BJ (cell line): ENCODE measurements at regions not wholly inside any gene's neighbourhood (a gene's known extent, or its start where the extent isn't known, plus 50 kb on each side); places are given as distances from the start of the nearest gene placed in this dataset.

ENCODE experiments used
- CTCF ChIA-PET: fragments of 350-600 bp; formaldehyde crosslinking; extraction: SDS; loops from one replicate; lab custom pipeline; 2021; ENCODE audit warnings: antibody characterized with exemption, inconsistent platforms; lab: Yijun Ruan, JAX
- POLR2A ChIA-PET: fragments of 300-600 bp; sonication (Branson Sonifier 250); formaldehyde crosslinking; extraction: SDS; loops from one replicate; lab custom pipeline; 2021; ENCODE audit warnings: antibody characterized with exemption; lab: Charles Lee
- DNase-seq: peaks from one replicate; pipeline ENCODE4 v3.0.0-alpha.2; 2011; ENCODE audit warnings: low read depth
- H3K27me3 ChIP-seq: 2 replicates; pipeline ENCODE4 v1.6.0; 2011; ENCODE audit warnings: low read length; ENCODE audit not compliant: control insufficient read depth, insufficient read depth
- H3K36me3 ChIP-seq: 2 replicates; pipeline ENCODE4 v1.5.1; 2011; ENCODE audit warnings: low read length; ENCODE audit not compliant: control insufficient read depth, insufficient read depth
- H3K4me3 ChIP-seq: 2 replicates; pipeline ENCODE4 v1.5.1; 2011; ENCODE audit warnings: low read depth, mild to moderate bottlenecking, control low read depth, low read length
- CTCF ChIP-seq: IDR thresholded peaks from 2 replicates; pipeline ENCODE4 v1.5.1; 2011; ENCODE audit warnings: low read depth, mild to moderate bottlenecking, control low read depth, inconsistent platforms, low read length, moderate library complexity; ENCODE audit not compliant: insufficient read depth

- DNase-seq: no peak
- no peak overlapping the region for H3K4me3 ChIP-seq
- H3K36me3 ChIP-seq: no peaks in the 10 kb centered on the region
- CTCF ChIA-PET: interaction anchor here (1.2 kb wide), 1 partner anchor 33 kb away, joined by 3 read pairs; no protein-coding TSS in a partner anchor
- TF ChIP-seq CTCF: no peak
- POLR2A ChIA-PET: no interaction called here
- no peaks in the 10 kb centered on the region; the same call in 1 of the 2 replicates for H3K27me3 ChIP-seq
Observed at GRCh38 chr1:108082738-108083562, 117.2 kb downstream of the SLC25A24 start.

GRCh38 chr1:108082001-108082400 lies 117.0 kb upstream of the VAV3 start:
- Histone ChIP-seq H3K27me3 (no peaks in the 10 kb centered on the region), H3K4me3 (no peak overlapping the region), H3K36me3 (no peaks in the 10 kb centered on the region)
- POLR2A ChIA-PET: no interaction called here
- TF ChIP-seq CTCF: no peak
- CTCF ChIA-PET: interaction anchor here (1.2 kb wide), 1 partner anchor 32 kb away, joined by 3 read pairs; no protein-coding TSS in a partner anchor
- DNase-seq: no peak

GRCh38 chr1:108080448-108080847 lies 115.5 kb upstream of the VAV3 start:
- ChIA-PET CTCF (no interaction called here), POLR2A (no interaction called here)
- Histone ChIP-seq H3K36me3 (no peaks in the 10 kb centered on the region), H3K27me3 (no peaks in the 10 kb centered on the region), H3K4me3 (no peak overlapping the region)
- no peak for TF ChIP-seq CTCF
- no peak for DNase-seq

- Histone ChIP-seq H3K27me3 (no peaks in the 10 kb centered on the region), H3K4me3 (no peak overlapping the region), H3K36me3 (no peaks in the 10 kb centered on the region)
- CTCF ChIA-PET: no interaction called here
- POLR2A ChIA-PET: no interaction called here
- no peak for TF ChIP-seq CTCF
- no peak for DNase-seq
Observed at GRCh38 chr1:108079440-108080025, 114.6 kb upstream of the VAV3 start.

GRCh38 chr1:108077991-108078390 lies 113.0 kb upstream of the VAV3 start:
- H3K4me3 ChIP-seq: no peak overlapping the region
- DNase-seq: no peak
- TF ChIP-seq CTCF: no peak
- H3K27me3 ChIP-seq: no peaks in the 10 kb centered on the region
- no peaks in the 10 kb centered on the region for H3K36me3 ChIP-seq
- ChIA-PET POLR2A (no interaction called here), CTCF (no interaction called here)
